ENCODE measurements at regions not wholly inside any gene's neighbourhood (a gene's known extent, or its start where the extent isn't known, plus 50 kb on each side); places are given as distances from the start of the nearest gene placed in this dataset.
A peak's percentile ranks its signal among the peaks of the same experiment; 100 is the strongest.

- DNase-seq, result no peak
Measured at GRCh38 chr3:124201226-124201625, 209.3 kb upstream of the ROPN1 start.

- peak; percentile 90 for DNase-seq
Measured at GRCh38 chr3:124201786-124202185, 209.9 kb upstream of the ROPN1 start.

- peak; percentile 76 for DNase-seq
Measured at GRCh38 chr3:124202754-124203153, 210.8 kb upstream of the ROPN1 start.

GRCh38 chr3:124203292-124203691 lies 211.4 kb upstream of the ROPN1 start:
- no peak for DNase-seq

GRCh38 chr3:124206225-124207055 lies 214.5 kb upstream of the ROPN1 start:
- no peak for DNase-seq

- DNase-seq, result no peak
Measured at GRCh38 chr3:124207077-124207476, 215.2 kb upstream of the ROPN1 start.

GRCh38 chr3:124207873-124208485 lies 216.1 kb upstream of the ROPN1 start:
- no peak for DNase-seq

GRCh38 chr3:124209426-124209825 lies 217.5 kb upstream of the ROPN1 start:
- DNase-seq, result no peak

GRCh38 chr3:124210899-124211298 lies 219.0 kb upstream of the ROPN1 start:
- DNase-seq, result no peak

GRCh38 chr3:124213641-124214040 lies 221.7 kb upstream of the ROPN1 start:
- no peak for DNase-seq

- DNase-seq, result peak; percentile 90
Measured at GRCh38 chr3:124217542-124217941, 225.6 kb upstream of the ROPN1 start.

- DNase-seq, result no peak
Measured at GRCh38 chr3:124221422-124221821, 229.5 kb upstream of the ROPN1 start.

- DNase-seq, result peak; percentile 45
Measured at GRCh38 chr3:124223853-124224252, 231.9 kb upstream of the ROPN1 start.

GRCh38 chr3:124227150-124227630 lies 235.3 kb upstream of the ROPN1 start:
- DNase-seq, result no peak

GRCh38 chr3:124229420-124229819 lies 237.5 kb upstream of the ROPN1 start:
- DNase-seq, result no peak

- no peak for DNase-seq
Measured at GRCh38 chr3:124229836-124230235, 237.9 kb upstream of the ROPN1 start.

GRCh38 chr3:124230432-124230831 lies 238.5 kb upstream of the ROPN1 start:
- DNase-seq, result no peak

- DNase-seq, result no peak
Measured at GRCh38 chr3:124230998-124231397, 239.1 kb upstream of the ROPN1 start.

- DNase-seq, result no peak
Measured at GRCh38 chr3:124234852-124235252, 242.9 kb upstream of the ROPN1 start.

- no peak for DNase-seq
Measured at GRCh38 chr3:124235446-124235845, 243.5 kb upstream of the ROPN1 start.

- peak; percentile 46 for DNase-seq
Measured at GRCh38 chr3:124243177-124243859, 251.4 kb upstream of the ROPN1 start.

GRCh38 chr3:124246376-124246775 lies 254.5 kb upstream of the ROPN1 start:
- DNase-seq, result no peak

GRCh38 chr3:124246949-124247348 lies 255.0 kb upstream of the ROPN1 start:
- no peak for DNase-seq

Data from eye (tissue), 1 donor.